Fibroblast of skin of abdomen (primary cell): ENCODE measurements at regions not wholly inside any gene's neighbourhood (a gene's known extent, or its start where the extent isn't known, plus 50 kb on each side); places are given as distances from the start of the nearest gene placed in this dataset.
A peak's percentile ranks its signal among the peaks of the same experiment; 100 is the strongest.

ENCODE experiments used
- DNase-seq: peaks from one replicate; pipeline ENCODE4 v3.0.0-alpha.2; 2013

GRCh38 chr7:17132726-17133125 lies 165.7 kb upstream of the AHR start:
- peak; percentile 62 for DNase-seq

- no peak for DNase-seq
Measured at GRCh38 chr7:17133977-17134376, 164.5 kb upstream of the AHR start.

DNA sequence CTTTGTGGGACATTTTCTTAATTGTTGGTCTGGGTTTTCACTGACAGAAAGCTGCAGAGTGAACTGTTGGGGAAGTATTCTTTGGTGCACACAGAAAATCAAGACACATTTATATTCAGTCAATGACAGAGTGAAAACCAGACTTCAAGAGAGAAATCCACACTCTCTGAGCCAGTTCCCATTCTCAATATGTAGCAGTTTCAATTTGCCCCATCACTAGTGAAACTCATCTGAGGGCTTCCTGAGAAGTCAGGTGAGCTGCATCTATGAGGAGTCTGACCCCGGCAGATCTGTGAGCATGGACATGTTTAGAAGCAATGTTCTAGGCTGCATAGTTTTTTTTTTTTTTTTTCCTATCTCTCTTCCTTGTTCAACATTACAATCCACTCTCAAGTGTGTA lies 163.7 kb upstream of the AHR start:
- no peak for DNase-seq

DNA sequence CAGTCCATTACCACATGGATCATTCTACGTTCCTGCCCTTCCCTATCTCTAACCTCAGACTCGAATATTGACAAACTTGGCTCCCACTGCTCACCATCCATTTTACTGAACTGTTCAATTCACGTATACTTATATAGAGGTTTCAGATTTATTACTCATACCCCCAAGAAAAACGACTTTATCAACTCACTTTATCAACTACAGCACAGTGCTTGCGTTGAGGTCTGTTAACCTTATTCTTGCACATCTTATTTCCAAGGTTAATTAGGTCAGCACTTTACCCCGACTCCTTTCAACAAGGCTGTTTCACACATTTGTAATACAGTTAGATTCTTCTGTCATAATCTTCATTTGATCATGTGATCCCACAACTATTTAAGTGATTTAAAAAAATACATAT lies 162.3 kb upstream of the AHR start:
- no peak for DNase-seq

- no peak for DNase-seq
Measured at GRCh38 chr7:17139081-17139480, 159.4 kb upstream of the AHR start.

DNA sequence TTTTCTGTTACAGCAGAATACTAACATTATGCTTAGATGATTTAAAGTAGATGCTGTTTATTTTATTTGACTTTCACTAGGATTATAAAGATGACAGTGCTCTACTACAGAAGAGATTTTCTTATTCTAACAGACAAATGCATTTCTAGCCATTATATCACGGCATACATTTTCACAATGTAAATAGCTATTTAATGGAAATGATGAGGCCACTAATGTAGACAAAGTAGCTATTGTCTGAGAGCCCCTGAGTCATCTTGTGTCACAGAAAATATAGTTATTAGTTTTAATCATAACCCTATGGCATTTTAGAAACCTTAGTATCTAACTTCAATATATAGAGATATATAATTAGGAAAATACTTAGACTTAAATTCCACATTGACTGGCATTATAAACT lies 158.0 kb upstream of the AHR start:
- no peak for DNase-seq

- DNase-seq, result peak; percentile 18
Measured at GRCh38 chr7:17142831-17143541, 155.5 kb upstream of the AHR start.

DNA sequence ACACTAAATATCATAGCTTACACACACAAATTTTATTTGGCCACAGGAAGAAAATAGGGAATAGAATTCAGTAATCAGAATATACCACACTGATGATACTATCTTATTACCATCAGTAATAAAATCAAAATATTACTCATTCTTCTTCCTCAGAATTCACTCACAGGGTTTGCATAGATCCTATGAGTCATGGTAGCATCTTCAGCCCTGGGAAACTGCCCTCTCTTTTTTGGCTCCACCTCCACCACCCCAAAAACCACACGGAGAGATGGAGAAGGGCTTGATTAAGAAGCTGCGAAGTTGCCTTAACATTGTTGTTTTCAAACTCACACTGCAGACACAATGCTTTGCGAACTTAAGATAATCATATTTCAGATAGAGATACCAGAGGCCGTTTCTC lies 154.1 kb upstream of the AHR start:
- peak; percentile 54 for DNase-seq

DNA sequence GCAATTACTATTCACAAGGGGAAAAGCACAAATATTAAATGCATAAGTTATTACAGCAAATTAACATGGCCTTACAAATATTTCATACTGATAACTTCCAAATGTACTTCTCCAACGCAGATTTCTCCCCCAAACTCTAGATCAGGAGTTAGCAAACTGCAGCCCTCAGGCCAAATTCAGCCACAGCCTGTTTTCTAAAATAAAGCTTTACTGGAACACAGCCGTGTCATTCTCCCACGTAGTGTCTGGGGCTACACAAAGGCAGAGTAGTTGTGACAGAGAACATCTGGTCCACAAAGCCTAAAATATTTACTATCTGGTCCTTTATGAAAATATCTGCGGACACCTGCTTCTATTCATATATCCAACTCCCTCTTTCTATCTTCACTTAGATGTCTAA lies 151.8 kb upstream of the AHR start:
- DNase-seq, result no peak

DNA sequence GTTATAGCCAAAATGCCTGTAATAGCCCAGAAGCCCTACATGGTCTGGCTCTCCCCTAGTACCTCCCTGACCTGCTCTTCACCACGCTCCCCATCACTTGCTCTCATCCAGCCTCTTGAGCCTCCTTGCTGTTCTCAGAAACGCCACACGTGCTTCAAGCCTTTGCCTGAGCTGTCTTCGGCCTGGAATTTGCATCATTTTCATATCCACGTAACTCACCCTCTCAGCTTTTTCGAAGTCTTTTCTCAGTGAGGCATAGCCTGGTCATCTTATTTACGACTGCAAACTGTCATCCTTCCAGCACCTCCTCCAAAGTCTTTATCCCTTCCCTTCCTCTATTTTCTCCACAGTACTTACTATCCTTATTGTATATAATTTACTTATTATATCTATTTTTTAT lies 151.0 kb upstream of the AHR start:
- peak; percentile 33 for DNase-seq

DNA sequence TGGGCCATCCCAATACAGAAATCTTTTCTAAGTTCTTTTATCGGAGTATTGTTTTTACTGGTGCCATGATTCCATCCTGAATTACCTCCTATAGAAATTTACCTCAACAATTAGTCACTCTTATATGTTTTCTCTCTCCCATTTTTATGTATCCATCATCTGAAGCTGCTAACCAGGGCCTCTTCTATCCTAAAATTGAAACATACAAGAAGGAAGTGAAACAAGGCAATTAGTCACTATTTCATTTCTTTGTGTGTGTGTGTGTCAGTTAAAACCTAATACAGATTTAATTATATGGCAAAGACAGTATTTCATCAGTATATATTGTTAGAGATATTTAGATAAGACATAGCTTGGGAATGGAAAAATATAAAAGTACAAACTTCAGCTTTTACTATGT lies 148.4 kb upstream of the AHR start:
- DNase-seq, result no peak

DNA sequence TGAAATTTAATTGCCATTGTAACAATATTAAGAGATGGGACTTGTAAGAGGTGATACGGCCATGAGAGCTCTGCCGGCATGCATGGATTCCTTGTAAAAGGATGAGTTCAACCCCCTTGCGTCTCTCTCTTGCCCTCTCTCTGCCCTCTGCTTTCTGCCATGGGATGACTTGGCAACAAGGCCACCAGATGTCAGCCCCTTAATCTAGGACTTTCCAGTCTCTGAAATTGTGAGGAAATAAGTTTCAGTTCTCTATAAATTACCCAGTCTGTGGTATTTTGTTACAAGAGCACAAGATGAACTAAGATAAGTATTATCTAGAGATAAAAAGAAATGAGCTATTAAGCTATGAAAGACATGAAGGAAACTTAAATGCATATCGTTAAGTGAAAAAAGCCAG lies 145.7 kb upstream of the AHR start:
- DNase-seq, result no peak

- DNase-seq, result no peak
Measured at GRCh38 chr7:17153536-17153935, 144.9 kb upstream of the AHR start.

GRCh38 chr7:17155529-17155928 lies 142.9 kb upstream of the AHR start:
- DNase-seq, result no peak

DNA sequence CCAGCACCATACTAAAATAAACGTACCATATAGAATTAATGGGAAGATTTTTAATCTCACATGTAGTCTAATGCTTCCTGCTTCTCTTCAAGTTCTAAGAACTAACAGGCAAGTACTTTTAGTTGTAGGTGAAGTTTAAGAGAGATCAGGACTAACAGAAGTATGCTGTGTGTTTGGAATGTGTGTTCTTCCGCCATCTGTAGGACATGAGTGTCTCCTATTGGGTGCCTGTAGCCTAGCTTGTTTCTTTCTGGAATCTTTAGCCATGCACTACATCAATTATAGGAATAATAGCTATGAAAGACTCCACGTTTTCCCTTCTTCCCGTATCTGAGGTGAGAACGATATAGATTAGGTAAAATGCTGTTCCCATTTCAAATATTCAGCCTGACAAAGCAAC lies 140.2 kb upstream of the AHR start:
- no peak for DNase-seq

DNA sequence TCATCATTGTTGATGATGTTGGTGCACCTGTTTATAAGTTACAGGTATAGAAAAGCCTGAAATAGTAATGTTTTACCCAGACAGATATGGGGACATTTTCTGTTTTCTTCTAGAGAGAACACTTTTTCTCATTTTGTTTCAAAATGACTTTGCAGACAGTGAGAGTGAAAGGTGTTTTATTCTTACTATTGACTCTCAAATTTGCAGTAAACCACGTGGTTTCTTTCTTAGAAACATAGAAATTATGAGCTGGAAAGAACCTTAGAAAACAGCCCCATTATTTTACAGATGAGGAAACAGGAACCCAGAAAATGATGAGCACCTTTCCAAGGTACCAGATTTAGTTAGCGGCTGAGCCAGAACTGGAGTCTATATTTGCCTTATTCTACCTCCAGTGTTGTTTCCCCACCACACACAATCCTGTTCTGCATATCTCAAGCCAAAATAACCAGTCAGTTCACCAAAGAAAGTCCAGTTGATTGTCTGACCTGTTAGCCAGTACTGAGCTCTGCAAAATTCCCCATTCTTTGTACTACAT lies 138.9 kb upstream of the AHR start:
- DNase-seq, result no peak

DNA sequence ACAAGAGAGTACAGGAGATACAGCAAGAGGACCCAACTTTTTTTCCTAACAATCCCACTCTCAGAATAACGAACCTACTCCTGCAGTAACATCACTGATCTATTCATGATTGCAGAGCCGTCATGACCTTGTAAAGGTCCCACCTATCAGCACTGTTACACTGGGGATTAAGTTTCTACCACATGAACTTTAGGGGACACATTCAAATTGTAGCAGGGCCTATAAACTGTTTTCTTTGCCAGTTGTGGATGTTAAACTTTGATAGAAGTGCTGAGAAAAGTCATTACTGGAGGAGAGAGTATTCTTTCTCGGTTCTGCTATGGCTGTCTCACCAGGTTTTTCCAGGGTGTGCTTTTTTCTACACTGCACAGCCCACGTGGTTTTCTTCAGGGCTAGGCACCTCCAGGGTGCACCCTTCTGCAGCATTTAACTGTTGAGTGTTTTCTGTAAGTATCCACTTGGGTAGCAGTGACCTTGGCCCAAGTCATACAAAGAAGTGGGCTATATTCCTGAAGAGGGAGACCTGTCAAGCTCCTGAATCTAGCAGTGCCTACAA lies 131.6 kb upstream of the AHR start:
- DNase-seq, result no peak

GRCh38 chr7:17168416-17168815 lies 130.0 kb upstream of the AHR start:
- DNase-seq, result no peak

DNA sequence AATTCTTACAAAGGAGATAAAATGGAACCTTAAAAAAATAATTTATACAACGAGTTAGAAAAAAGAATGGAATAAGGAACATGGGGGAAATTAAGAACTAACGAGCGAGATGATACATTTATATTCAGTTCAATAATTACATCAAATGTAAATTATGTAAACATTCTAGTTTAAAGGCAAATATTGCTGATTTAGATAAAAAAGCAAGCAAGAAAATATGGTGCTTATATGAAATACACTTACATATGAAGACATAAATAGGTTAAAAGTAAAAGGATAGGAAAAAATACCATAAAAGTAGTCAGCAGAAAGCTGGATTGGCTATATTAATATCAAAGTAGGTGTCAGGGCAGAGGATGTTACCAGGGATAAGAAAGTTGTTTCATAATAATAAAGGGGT lies 127.0 kb upstream of the AHR start:
- DNase-seq, result no peak

DNA sequence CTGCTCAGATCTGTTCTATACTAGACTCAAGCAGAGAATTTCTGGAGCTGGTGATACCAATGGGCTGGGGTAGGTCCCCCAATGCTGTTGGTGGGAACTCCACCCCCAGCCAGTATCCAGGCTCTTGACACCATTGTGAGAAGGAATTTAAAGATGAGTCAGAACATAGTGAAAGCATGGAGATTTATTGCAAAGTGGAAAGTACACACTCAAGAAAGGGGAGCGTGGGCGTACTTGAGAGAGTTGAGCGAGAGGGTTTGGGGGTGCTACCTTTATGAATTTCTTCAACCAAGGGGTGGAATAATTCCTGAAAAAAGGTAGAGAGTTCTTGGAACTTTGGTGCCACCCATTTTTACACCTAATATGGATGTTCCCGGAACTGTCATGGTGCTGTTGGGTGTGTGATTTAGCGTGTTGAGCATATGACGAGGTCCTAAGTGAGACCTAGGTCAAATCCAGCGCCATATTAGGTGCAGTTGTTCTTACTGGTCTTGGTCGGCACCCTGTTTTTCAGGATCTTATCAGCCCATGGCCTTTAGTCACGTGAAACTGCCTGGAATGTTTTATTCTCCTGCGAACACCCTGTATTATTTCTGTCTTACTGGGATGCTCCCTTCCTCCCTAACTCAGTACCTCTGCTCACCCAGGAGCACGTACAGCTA lies 122.0 kb upstream of the AHR start:
- DNase-seq, result no peak

DNA sequence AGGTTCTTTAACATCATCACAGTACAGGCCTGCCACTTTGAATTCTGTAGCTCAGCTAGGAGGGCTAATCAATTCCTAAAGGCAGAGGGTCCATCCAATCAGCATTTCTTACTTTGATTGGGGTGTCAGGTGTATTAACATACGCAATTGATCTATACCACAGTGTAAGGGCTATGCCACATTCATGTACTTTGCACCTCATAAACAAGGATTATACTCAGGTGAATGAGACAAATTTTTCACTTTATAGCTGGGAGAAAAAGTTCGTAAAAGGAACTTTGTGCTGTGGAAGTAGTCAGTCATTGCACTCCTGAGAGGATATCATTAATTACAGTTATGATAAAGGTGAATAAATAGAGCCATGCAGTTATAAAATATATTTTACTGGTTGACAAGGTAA lies 119.9 kb upstream of the AHR start:
- no peak for DNase-seq

GRCh38 chr7:17181482-17181881 lies 117.0 kb upstream of the AHR start:
- DNase-seq, result no peak

- DNase-seq, result peak; percentile 79
Measured at GRCh38 chr7:17183630-17184328, 114.7 kb upstream of the AHR start.
